OCI-LY1 (cell line): ENCODE measurements at regions not wholly inside any gene's neighbourhood (a gene's known extent, or its start where the extent isn't known, plus 50 kb on each side); places are given as distances from the start of the nearest gene placed in this dataset.

Source experiments
- H2AFZ ChIP-seq: fragments of 200-600 bp; sonication (generic), shearing (Covaris generic); 2 replicates; pipeline ENCODE4 v1.6.0; 2014; ENCODE audit warnings: antibody characterized with exemption, mild to moderate bottlenecking, low read length
- H3F3A ChIP-seq: fragments of 200-600 bp; sonication (generic), shearing (Covaris generic); 2 replicates; pipeline ENCODE4 v1.6.0; 2014; ENCODE audit warnings: mild to moderate bottlenecking, antibody characterized with exemption, low read length, moderate library complexity; ENCODE audit not compliant: insufficient read depth
- H3K27ac ChIP-seq: fragments of 200-600 bp; sonication (generic); 2 replicates; pipeline ENCODE4 v1.5.1; 2014; ENCODE audit warnings: low read length, mixed run types, mild to moderate bottlenecking, low read depth; ENCODE audit not compliant: poor library complexity, severe bottlenecking
- H3K27me3 ChIP-seq: fragments of 200-600 bp; sonication (generic); 2 replicates; pipeline ENCODE4 v1.6.0; 2014; ENCODE audit warnings: antibody characterized with exemption, mild to moderate bottlenecking, low read length, moderate library complexity; ENCODE audit not compliant: insufficient read depth
- H3K36me3 ChIP-seq: fragments of 200-600 bp; sonication (generic); 2 replicates; pipeline ENCODE4 v1.6.1; 2014; ENCODE audit warnings: mild to moderate bottlenecking, antibody characterized with exemption, low read length, moderate library complexity, mixed read lengths; ENCODE audit not compliant: insufficient read depth
- H3K4me1 ChIP-seq: fragments of 200-600 bp; sonication (generic); 2 replicates; pipeline ENCODE4 v1.5.1; 2014; ENCODE audit warnings: mild to moderate bottlenecking, low read length, moderate library complexity; ENCODE audit not compliant: insufficient read depth, severe bottlenecking
- H3K4me2 ChIP-seq: fragments of 200-600 bp; sonication (generic), shearing (Covaris generic); 2 replicates; pipeline ENCODE4 v1.6.1; 2014; ENCODE audit warnings: low read length
- H3K4me3 ChIP-seq: fragments of 200-600 bp; sonication (generic); 2 replicates; pipeline ENCODE4 v1.5.1; 2014; ENCODE audit warnings: low read length, low read depth, mild to moderate bottlenecking, mixed read lengths; ENCODE audit not compliant: poor library complexity, severe bottlenecking
- H3K79me2 ChIP-seq: fragments of 200-600 bp; shearing (Covaris generic); 2 replicates; pipeline ENCODE4 v1.6.1; 2016; ENCODE audit warnings: mixed run types, low read length, mixed read lengths; ENCODE audit not compliant: insufficient read depth
- H3K9ac ChIP-seq: fragments of 200-600 bp; sonication (generic), shearing (Covaris generic); 2 replicates; pipeline ENCODE4 v1.6.1; 2014; ENCODE audit warnings: mild to moderate bottlenecking, low read length, mixed read lengths
- H3K9me2 ChIP-seq: fragments of 200-600 bp; sonication (generic), shearing (Covaris generic); 2 replicates; pipeline ENCODE4 v1.6.1; 2014; ENCODE audit warnings: low read depth, mild to moderate bottlenecking, low read length, mixed read lengths
- H3K9me3 ChIP-seq: fragments of 200-600 bp; shearing (Covaris generic); 2 replicates; pipeline ENCODE4 v1.6.1; 2014; ENCODE audit warnings: low read length, mixed read lengths
- H4K20me1 ChIP-seq: fragments of 200-600 bp; sonication (generic), shearing (Covaris generic); 2 replicates; pipeline ENCODE4 v1.6.0; 2016; ENCODE audit warnings: mild to moderate bottlenecking, low read length; ENCODE audit not compliant: insufficient read depth
- CTCF ChIP-seq: fragments of 200-600 bp; sonication (generic), shearing (Covaris generic); IDR thresholded peaks from 2 replicates; pipeline ENCODE4 v1.5.1; 2017; ENCODE audit warnings: mild to moderate bottlenecking, antibody characterized with exemption, low read length, moderate library complexity, mixed read lengths
- EZH2 ChIP-seq: fragments of 200-600 bp; sonication (generic), shearing (Covaris generic); IDR thresholded peaks from 2 replicates; pipeline ENCODE4 v1.8.0; 2017; ENCODE audit warnings: borderline replicate concordance, mixed run types, mild to moderate bottlenecking, antibody characterized with exemption, low read length, moderate library complexity, mixed read lengths

GRCh38 chr16:86799367-86799766 is 221.0 kb downstream of the FOXL1 start:
- Histone ChIP-seq H3K36me3 (no peaks in the 10 kb centered on the region), H3K79me2 (no peaks in the 10 kb centered on the region), H3K9ac (no peak overlapping the region), H3K4me2 (no peak overlapping the region), H2AFZ (no peak overlapping the region), H3K27me3 (0 out of 2 replicates have a peak, but pooled peaks cover 4% of the 10 kb centered on the region), H3K4me3 (no peak overlapping the region), H3K9me2 (no peaks in the 10 kb centered on the region), H3K27ac (no peak overlapping the region), H3F3A (no peaks in the 10 kb centered on the region), H3K9me3 (no peaks in the 10 kb centered on the region), H3K4me1 (no peaks in the 10 kb centered on the region), H4K20me1 (no peaks in the 10 kb centered on the region)
- no peak for TF ChIP-seq EZH2
- no peak for TF ChIP-seq CTCF

GRCh38 chr16:86800894-86801293 is 222.5 kb downstream of the FOXL1 start:
- no peaks in the 10 kb centered on the region for H3K79me2 ChIP-seq
- TF ChIP-seq CTCF (no peak), EZH2 (no peak)
- H3K4me1 ChIP-seq, result no peaks in the 10 kb centered on the region
- no peak overlapping the region for H3K9ac ChIP-seq
- H3K9me2 ChIP-seq, result no peaks in the 10 kb centered on the region
- H3K9me3 ChIP-seq, result no peaks in the 10 kb centered on the region
- no peak overlapping the region for H3K4me3 ChIP-seq
- H3F3A ChIP-seq, result no peaks in the 10 kb centered on the region
- H3K36me3 ChIP-seq, result no peaks in the 10 kb centered on the region
- H2AFZ ChIP-seq, result no peak overlapping the region
- H3K4me2 ChIP-seq, result no peak overlapping the region
- 0 out of 2 replicates have a peak, but pooled peaks cover 4% of the 10 kb centered on the region for H3K27me3 ChIP-seq
- H3K27ac ChIP-seq, result no peak overlapping the region
- no peaks in the 10 kb centered on the region for H4K20me1 ChIP-seq

- H3K9me2 ChIP-seq, result no peaks in the 10 kb centered on the region
- no peak overlapping the region for H3K4me2 ChIP-seq
- H3K9ac ChIP-seq, result no peak overlapping the region
- no peaks in the 10 kb centered on the region for H3F3A ChIP-seq
- H4K20me1 ChIP-seq, result no peaks in the 10 kb centered on the region
- no peaks in the 10 kb centered on the region for H3K79me2 ChIP-seq
- H3K27me3 ChIP-seq, result 0 out of 2 replicates have a peak, but pooled peaks cover 4% of the 10 kb centered on the region
- no peak overlapping the region for H3K4me3 ChIP-seq
- H3K36me3 ChIP-seq, result no peaks in the 10 kb centered on the region
- TF ChIP-seq CTCF, result no peak
- TF ChIP-seq EZH2, result no peak
- no peak overlapping the region for H3K27ac ChIP-seq
- H3K4me1 ChIP-seq, result no peaks in the 10 kb centered on the region
- H3K9me3 ChIP-seq, result no peaks in the 10 kb centered on the region
- no peak overlapping the region for H2AFZ ChIP-seq
Measured at GRCh38 chr16:86802013-86802412, 223.7 kb downstream of the FOXL1 start.
